HL-60 (cell line): ENCODE measurements at regions not wholly inside any gene's neighbourhood (a gene's known extent, or its start where the extent isn't known, plus 50 kb on each side); places are given as distances from the start of the nearest gene placed in this dataset.
A peak's percentile ranks its signal among the peaks of the same experiment; 100 is the strongest.

ENCODE experiments used
- DNase-seq, 2 experiments: peaks; one replicate each; pipeline ENCODE4 v3.0.0-alpha.2; 2010 to 2020; ENCODE audit warnings: low read depth in 1 of 2, low spot score in 1 of 2
- H3K27ac ChIP-seq: fragments of 250-450 bp; sonication (Bioruptor Pico); replicated peaks from 2 replicates; pipeline ENCODE4 v1.5.1; 2020; ENCODE audit warnings: mild to moderate bottlenecking, moderate library complexity
- H3K27me3 ChIP-seq: fragments of 250-450 bp; sonication (Bioruptor Pico); 2 replicates; pipeline ENCODE4 v1.5.1; 2021; ENCODE audit warnings: mild to moderate bottlenecking, moderate library complexity; ENCODE audit not compliant: insufficient read depth, poor library complexity, severe bottlenecking
- H3K4me3 ChIP-seq: replicated peaks from 2 replicates; pipeline ENCODE4 v1.5.1; 2011; ENCODE audit warnings: mild to moderate bottlenecking, control low read depth, low read length; ENCODE audit not compliant: insufficient read depth
- GABPA ChIP-seq: IDR thresholded peaks from 2 replicates; pipeline ENCODE4 v1.6.1; 2012; ENCODE audit warnings: low read depth
- POLR2AphosphoS5 ChIP-seq: IDR thresholded peaks from 2 replicates; pipeline ENCODE4 v1.6.1; 2012; ENCODE audit warnings: low read depth
- SPI1 ChIP-seq: IDR thresholded peaks from 2 replicates; pipeline ENCODE4 v1.6.1; 2012; ENCODE audit warnings: low read depth, mild to moderate bottlenecking, borderline replicate concordance
- TF ChIP-seq, protein P1 (sequence below): IDR thresholded peaks from one replicate; pipeline ENCODE4 v1.5.1; 2011; ENCODE audit warnings: low read length, control low read depth, inconsistent platforms; ENCODE audit not compliant: insufficient read depth
- TF ChIP-seq, protein P2 (sequence below): IDR thresholded peaks from 2 replicates; pipeline ENCODE4 v1.6.1; 2012; ENCODE audit warnings: low read depth; ENCODE audit not compliant: insufficient replicate concordance

DNA sequence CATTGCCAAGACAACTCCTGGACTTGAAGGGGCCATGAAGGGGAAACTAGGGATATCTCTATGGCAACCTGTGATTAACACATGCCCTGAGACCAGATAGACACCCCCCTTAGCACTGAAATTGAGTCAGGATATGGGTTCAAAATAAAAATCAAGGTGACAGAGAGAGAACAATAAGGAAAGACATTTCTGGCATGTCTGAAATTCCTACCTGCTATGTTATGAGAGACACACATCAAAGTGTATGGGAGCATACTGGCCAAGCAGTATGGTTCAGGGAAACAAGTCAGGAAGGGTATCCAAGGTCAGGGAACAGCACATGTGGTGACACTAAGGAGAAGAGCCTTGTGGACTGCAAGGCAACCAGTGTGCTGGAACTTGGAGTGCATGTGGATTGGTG is 388.7 kb downstream of the SHQ1 start:
- DNase-seq = no peak
- Histone ChIP-seq H3K4me3 (no peak overlapping the region), H3K27ac (no peak overlapping the region), H3K27me3 (no peaks in the 10 kb centered on the region)
- TF ChIP-seq SPI1 = no peak
- TF ChIP-seq, protein P1, sequence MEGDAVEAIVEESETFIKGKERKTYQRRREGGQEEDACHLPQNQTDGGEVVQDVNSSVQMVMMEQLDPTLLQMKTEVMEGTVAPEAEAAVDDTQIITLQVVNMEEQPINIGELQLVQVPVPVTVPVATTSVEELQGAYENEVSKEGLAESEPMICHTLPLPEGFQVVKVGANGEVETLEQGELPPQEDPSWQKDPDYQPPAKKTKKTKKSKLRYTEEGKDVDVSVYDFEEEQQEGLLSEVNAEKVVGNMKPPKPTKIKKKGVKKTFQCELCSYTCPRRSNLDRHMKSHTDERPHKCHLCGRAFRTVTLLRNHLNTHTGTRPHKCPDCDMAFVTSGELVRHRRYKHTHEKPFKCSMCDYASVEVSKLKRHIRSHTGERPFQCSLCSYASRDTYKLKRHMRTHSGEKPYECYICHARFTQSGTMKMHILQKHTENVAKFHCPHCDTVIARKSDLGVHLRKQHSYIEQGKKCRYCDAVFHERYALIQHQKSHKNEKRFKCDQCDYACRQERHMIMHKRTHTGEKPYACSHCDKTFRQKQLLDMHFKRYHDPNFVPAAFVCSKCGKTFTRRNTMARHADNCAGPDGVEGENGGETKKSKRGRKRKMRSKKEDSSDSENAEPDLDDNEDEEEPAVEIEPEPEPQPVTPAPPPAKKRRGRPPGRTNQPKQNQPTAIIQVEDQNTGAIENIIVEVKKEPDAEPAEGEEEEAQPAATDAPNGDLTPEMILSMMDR = no peak
- no peak for TF ChIP-seq POLR2AphosphoS5
- TF ChIP-seq, protein P2, sequence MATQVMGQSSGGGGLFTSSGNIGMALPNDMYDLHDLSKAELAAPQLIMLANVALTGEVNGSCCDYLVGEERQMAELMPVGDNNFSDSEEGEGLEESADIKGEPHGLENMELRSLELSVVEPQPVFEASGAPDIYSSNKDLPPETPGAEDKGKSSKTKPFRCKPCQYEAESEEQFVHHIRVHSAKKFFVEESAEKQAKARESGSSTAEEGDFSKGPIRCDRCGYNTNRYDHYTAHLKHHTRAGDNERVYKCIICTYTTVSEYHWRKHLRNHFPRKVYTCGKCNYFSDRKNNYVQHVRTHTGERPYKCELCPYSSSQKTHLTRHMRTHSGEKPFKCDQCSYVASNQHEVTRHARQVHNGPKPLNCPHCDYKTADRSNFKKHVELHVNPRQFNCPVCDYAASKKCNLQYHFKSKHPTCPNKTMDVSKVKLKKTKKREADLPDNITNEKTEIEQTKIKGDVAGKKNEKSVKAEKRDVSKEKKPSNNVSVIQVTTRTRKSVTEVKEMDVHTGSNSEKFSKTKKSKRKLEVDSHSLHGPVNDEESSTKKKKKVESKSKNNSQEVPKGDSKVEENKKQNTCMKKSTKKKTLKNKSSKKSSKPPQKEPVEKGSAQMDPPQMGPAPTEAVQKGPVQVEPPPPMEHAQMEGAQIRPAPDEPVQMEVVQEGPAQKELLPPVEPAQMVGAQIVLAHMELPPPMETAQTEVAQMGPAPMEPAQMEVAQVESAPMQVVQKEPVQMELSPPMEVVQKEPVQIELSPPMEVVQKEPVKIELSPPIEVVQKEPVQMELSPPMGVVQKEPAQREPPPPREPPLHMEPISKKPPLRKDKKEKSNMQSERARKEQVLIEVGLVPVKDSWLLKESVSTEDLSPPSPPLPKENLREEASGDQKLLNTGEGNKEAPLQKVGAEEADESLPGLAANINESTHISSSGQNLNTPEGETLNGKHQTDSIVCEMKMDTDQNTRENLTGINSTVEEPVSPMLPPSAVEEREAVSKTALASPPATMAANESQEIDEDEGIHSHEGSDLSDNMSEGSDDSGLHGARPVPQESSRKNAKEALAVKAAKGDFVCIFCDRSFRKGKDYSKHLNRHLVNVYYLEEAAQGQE = no peak
- no peak for TF ChIP-seq GABPA

DNA sequence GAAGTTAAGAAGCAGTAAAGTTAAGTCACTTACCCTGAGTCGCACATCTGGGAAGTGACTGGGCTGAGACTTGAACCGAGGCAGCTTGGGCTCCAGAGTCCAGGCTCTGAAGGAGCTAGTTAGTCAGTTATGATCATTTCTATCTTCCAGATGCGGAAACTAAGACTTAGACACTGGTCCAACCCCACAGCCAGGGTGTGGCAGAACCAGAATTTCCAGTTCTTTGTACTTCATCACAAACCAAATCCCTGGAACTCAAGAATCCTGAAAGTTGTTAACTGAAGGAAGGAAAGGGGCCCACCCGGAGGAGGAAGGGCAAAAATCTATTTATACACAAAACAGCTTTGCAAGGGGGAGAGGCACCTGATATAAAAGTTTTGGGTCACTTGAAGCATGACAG is 389.9 kb downstream of the SHQ1 start:
- TF ChIP-seq, protein P1 = no peak
- TF ChIP-seq SPI1 = no peak
- TF ChIP-seq, protein P2 = no peak
- Histone ChIP-seq H3K4me3 (no peak overlapping the region), H3K27ac (no peak overlapping the region), H3K27me3 (no peaks in the 10 kb centered on the region)
- no peak for DNase-seq

DNA sequence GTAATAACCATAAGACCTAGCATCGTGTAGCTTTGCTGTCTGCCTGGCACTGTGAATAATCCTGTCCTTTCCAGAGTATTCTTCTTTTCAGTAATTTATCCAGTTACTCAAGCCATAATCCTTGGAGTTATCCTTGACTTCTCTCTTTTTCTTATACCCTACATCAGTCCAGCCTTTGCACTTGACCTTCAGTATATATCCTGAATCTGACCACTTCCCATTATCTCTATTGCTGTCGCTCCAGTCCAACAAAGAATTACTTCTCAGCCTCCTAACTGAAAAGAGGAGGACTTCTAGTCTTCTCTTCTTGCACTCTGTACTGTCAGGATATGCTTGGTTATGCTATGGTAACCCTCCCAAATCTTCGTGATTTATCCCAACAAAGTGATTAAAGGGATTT is 393.8 kb downstream of the SHQ1 start:
- no peak overlapping the region for H3K27ac ChIP-seq
- no peak for TF ChIP-seq POLR2AphosphoS5
- TF ChIP-seq, protein P1 = no peak
- peak; percentile 14; the same call in 1 of the 2 replicates for TF ChIP-seq SPI1
- TF ChIP-seq, protein P2 = no peak
- TF ChIP-seq GABPA = no peak
- DNase-seq = no peak
- H3K27me3 ChIP-seq = no peaks in the 10 kb centered on the region
- no peak overlapping the region for H3K4me3 ChIP-seq
